HFF-Myc (cell line): ENCODE measurements at regions not wholly inside any gene's neighbourhood (a gene's known extent, or its start where the extent isn't known, plus 50 kb on each side); places are given as distances from the start of the nearest gene placed in this dataset.

ENCODE experiments used
- DNase-seq: peaks from one replicate; pipeline ENCODE4 v3.0.0-alpha.2; 2011; ENCODE audit warnings: low read depth; ENCODE audit errors: extremely low read depth
- H3K4me3 ChIP-seq: replicated peaks from 2 replicates; pipeline ENCODE4 v1.5.1; 2011; ENCODE audit warnings: low read depth, mild to moderate bottlenecking, control low read depth, low read length
- CTCF ChIP-seq: IDR thresholded peaks from 2 replicates; pipeline ENCODE4 v1.5.1; 2012; ENCODE audit warnings: mild to moderate bottlenecking, low read depth, low read length, control low read depth; ENCODE audit errors: missing control alignments

GRCh38 chr18:56119681-56120080, 518.7 kb downstream of the TXNL1 start:
- no peak for DNase-seq
- TF ChIP-seq CTCF: no peak
- H3K4me3 ChIP-seq: no peak overlapping the region

GRCh38 chr18:56118422-56118821, 520.0 kb downstream of the TXNL1 start:
- no peak for DNase-seq
- no peak overlapping the region for H3K4me3 ChIP-seq
- TF ChIP-seq CTCF: no peak

- DNase-seq: no peak
- H3K4me3 ChIP-seq: no peak overlapping the region
- TF ChIP-seq CTCF: no peak
Observed at GRCh38 chr18:56115071-56116015, 523.0 kb downstream of the TXNL1 start.

- no peak for TF ChIP-seq CTCF
- DNase-seq: no peak
- no peak overlapping the region for H3K4me3 ChIP-seq
Observed at GRCh38 chr18:56112984-56113383, 525.0 kb upstream of the TCF4 start.

- TF ChIP-seq CTCF: no peak
- DNase-seq: no peak
- H3K4me3 ChIP-seq: no peak overlapping the region
Observed at GRCh38 chr18:56112013-56112749, 524.2 kb upstream of the TCF4 start.

- H3K4me3 ChIP-seq: no peak overlapping the region
- no peak for DNase-seq
- no peak for TF ChIP-seq CTCF
Observed at GRCh38 chr18:56109757-56110156, 521.8 kb upstream of the TCF4 start.
